SH-SY5Y (cell line): ENCODE measurements at regions not wholly inside any gene's neighbourhood (a gene's known extent, or its start where the extent isn't known, plus 50 kb on each side); places are given as distances from the start of the nearest gene placed in this dataset.

Experiments used
- GATA2 ChIP-seq: IDR thresholded peaks from 2 replicates; pipeline ENCODE4 v1.6.1; 2011; ENCODE audit warnings: mild to moderate bottlenecking, low read depth, low read length
- GATA3 ChIP-seq: IDR thresholded peaks from 2 replicates; pipeline ENCODE4 v1.6.1; 2011; ENCODE audit warnings: low read depth, mild to moderate bottlenecking, low read length, moderate library complexity

- TF ChIP-seq GATA2 (no peak), GATA3 (no peak)
Measured at GRCh38 chr1:36696261-36696940, 213.7 kb upstream of the CSF3R start.
